H1 (cell line): ENCODE measurements at regions not wholly inside any gene's neighbourhood (a gene's known extent, or its start where the extent isn't known, plus 50 kb on each side); places are given as distances from the start of the nearest gene placed in this dataset.

ENCODE experiments used
- BRCA1 ChIP-seq: IDR thresholded peaks from 2 replicates; pipeline ENCODE4 v1.6.1; 2012; ENCODE audit warnings: low read depth, low read length, improper control_type of control experiment
- CEBPB ChIP-seq: IDR thresholded peaks from 2 replicates; pipeline ENCODE4 v1.6.1; 2012; ENCODE audit warnings: low read depth, low read length
- KDM5A ChIP-seq: fragments of 200-600 bp; IDR thresholded peaks from 2 replicates; pipeline ENCODE4 v1.7.1; 2012; ENCODE audit warnings: mild to moderate bottlenecking, low read length, inconsistent platforms, mixed read lengths
- RNF2 ChIP-seq: fragments of 200-900, 300-1000 bp; sonication (generic); IDR thresholded peaks from 2 replicates; pipeline ENCODE4 v1.7.1; 2016; ENCODE audit warnings: borderline replicate concordance, low read depth, mild to moderate bottlenecking, antibody characterized with exemption, low read length; ENCODE audit not compliant: poor library complexity, severe bottlenecking; ENCODE audit errors: missing control alignments
- SIRT6 ChIP-seq: IDR thresholded peaks from one replicate; pipeline ENCODE4 v1.7.1; 2012; ENCODE audit warnings: low read length, inconsistent platforms
- SP1 ChIP-seq: IDR thresholded peaks from 2 replicates; pipeline ENCODE4 v1.6.1; 2011; ENCODE audit warnings: low read depth, low read length
- ZNF274 ChIP-seq: IDR thresholded peaks from 2 replicates; pipeline ENCODE4 v1.7.0; 2012; ENCODE audit warnings: low read length, borderline replicate concordance; ENCODE audit errors: extremely low read depth
- TF ChIP-seq, protein P1 (sequence below): fragments of 300-600 bp; sonication (generic); IDR thresholded peaks from 2 replicates; pipeline ENCODE4 v1.7.1; 2012; ENCODE audit warnings: low read length, moderate library complexity, mild to moderate bottlenecking, inconsistent platforms; ENCODE audit not compliant: insufficient replicate concordance
- TF ChIP-seq, protein P2 (sequence below): IDR thresholded peaks from 2 replicates; pipeline ENCODE4 v1.6.1; 2011; ENCODE audit warnings: low read length, improper control_type of control experiment

DNA sequence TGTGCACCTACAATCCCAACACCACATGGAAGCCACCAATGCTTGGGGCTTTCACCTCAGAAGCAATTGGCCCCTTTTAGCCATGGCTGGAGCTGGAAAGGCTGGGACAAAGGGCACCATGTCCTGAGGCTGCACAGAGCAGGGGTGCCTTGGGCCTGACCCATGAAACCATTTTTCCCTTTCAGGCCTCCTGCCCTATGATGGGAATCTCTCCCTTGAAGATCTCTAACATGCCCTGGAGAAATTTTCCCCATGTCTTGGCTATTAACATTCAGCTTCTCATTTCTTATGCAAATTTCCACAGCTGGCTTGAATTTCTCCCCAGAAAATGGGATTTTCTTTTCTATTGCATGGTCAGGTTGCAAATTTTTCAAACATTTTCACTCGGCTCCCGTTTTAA, 823.6 kb downstream of the GALC start (continued):
- TF ChIP-seq, protein P1, sequence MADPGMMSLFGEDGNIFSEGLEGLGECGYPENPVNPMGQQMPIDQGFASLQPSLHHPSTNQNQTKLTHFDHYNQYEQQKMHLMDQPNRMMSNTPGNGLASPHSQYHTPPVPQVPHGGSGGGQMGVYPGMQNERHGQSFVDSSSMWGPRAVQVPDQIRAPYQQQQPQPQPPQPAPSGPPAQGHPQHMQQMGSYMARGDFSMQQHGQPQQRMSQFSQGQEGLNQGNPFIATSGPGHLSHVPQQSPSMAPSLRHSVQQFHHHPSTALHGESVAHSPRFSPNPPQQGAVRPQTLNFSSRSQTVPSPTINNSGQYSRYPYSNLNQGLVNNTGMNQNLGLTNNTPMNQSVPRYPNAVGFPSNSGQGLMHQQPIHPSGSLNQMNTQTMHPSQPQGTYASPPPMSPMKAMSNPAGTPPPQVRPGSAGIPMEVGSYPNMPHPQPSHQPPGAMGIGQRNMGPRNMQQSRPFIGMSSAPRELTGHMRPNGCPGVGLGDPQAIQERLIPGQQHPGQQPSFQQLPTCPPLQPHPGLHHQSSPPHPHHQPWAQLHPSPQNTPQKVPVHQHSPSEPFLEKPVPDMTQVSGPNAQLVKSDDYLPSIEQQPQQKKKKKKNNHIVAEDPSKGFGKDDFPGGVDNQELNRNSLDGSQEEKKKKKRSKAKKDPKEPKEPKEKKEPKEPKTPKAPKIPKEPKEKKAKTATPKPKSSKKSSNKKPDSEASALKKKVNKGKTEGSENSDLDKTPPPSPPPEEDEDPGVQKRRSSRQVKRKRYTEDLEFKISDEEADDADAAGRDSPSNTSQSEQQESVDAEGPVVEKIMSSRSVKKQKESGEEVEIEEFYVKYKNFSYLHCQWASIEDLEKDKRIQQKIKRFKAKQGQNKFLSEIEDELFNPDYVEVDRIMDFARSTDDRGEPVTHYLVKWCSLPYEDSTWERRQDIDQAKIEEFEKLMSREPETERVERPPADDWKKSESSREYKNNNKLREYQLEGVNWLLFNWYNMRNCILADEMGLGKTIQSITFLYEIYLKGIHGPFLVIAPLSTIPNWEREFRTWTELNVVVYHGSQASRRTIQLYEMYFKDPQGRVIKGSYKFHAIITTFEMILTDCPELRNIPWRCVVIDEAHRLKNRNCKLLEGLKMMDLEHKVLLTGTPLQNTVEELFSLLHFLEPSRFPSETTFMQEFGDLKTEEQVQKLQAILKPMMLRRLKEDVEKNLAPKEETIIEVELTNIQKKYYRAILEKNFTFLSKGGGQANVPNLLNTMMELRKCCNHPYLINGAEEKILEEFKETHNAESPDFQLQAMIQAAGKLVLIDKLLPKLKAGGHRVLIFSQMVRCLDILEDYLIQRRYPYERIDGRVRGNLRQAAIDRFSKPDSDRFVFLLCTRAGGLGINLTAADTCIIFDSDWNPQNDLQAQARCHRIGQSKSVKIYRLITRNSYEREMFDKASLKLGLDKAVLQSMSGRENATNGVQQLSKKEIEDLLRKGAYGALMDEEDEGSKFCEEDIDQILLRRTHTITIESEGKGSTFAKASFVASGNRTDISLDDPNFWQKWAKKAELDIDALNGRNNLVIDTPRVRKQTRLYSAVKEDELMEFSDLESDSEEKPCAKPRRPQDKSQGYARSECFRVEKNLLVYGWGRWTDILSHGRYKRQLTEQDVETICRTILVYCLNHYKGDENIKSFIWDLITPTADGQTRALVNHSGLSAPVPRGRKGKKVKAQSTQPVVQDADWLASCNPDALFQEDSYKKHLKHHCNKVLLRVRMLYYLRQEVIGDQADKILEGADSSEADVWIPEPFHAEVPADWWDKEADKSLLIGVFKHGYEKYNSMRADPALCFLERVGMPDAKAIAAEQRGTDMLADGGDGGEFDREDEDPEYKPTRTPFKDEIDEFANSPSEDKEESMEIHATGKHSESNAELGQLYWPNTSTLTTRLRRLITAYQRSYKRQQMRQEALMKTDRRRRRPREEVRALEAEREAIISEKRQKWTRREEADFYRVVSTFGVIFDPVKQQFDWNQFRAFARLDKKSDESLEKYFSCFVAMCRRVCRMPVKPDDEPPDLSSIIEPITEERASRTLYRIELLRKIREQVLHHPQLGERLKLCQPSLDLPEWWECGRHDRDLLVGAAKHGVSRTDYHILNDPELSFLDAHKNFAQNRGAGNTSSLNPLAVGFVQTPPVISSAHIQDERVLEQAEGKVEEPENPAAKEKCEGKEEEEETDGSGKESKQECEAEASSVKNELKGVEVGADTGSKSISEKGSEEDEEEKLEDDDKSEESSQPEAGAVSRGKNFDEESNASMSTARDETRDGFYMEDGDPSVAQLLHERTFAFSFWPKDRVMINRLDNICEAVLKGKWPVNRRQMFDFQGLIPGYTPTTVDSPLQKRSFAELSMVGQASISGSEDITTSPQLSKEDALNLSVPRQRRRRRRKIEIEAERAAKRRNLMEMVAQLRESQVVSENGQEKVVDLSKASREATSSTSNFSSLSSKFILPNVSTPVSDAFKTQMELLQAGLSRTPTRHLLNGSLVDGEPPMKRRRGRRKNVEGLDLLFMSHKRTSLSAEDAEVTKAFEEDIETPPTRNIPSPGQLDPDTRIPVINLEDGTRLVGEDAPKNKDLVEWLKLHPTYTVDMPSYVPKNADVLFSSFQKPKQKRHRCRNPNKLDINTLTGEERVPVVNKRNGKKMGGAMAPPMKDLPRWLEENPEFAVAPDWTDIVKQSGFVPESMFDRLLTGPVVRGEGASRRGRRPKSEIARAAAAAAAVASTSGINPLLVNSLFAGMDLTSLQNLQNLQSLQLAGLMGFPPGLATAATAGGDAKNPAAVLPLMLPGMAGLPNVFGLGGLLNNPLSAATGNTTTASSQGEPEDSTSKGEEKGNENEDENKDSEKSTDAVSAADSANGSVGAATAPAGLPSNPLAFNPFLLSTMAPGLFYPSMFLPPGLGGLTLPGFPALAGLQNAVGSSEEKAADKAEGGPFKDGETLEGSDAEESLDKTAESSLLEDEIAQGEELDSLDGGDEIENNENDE = no peak
- no peak for TF ChIP-seq SIRT6
- no peak for TF ChIP-seq CEBPB
- no peak for TF ChIP-seq ZNF274
- TF ChIP-seq, protein P2, sequence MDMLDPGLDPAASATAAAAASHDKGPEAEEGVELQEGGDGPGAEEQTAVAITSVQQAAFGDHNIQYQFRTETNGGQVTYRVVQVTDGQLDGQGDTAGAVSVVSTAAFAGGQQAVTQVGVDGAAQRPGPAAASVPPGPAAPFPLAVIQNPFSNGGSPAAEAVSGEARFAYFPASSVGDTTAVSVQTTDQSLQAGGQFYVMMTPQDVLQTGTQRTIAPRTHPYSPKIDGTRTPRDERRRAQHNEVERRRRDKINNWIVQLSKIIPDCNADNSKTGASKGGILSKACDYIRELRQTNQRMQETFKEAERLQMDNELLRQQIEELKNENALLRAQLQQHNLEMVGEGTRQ = no peak
- no peak for TF ChIP-seq BRCA1
- no peak for TF ChIP-seq SP1
- TF ChIP-seq RNF2 = no peak
- TF ChIP-seq KDM5A = no peak
